CD4-positive, alpha-beta T cell (primary cell): ENCODE measurements at regions not wholly inside any gene's neighbourhood (a gene's known extent, or its start where the extent isn't known, plus 50 kb on each side); places are given as distances from the start of the nearest gene placed in this dataset.

Experiments
- ATAC-seq: fragments of 200-7000 bp; cut with Tn5 transposase; one replicate; pipeline ENCODE4 v1.10.0; 2022; ENCODE audit warnings: mild to moderate bottlenecking; ENCODE audit not compliant: poor library complexity
- CTCF ChIA-PET: fragments of 350-600 bp; sonication (Branson Sonifier 250); formaldehyde crosslinking; loops from one replicate; lab custom pipeline; 2021; ENCODE audit warnings: antibody characterized with exemption, inconsistent platforms; lab: Charles Lee
- POLR2A ChIA-PET: fragments of 350-600 bp; sonication (Branson Sonifier 250); formaldehyde crosslinking; loops from one replicate; lab custom pipeline; 2021; ENCODE audit warnings: antibody characterized with exemption, inconsistent platforms; lab: Charles Lee
- DNase-seq, 14 experiments: peaks; one replicate each; pipeline ENCODE4 v3.0.0-alpha.2; 2013 to 2020; ENCODE audit warnings: mixed read lengths in 2 of 14
- H3K27ac ChIP-seq, 2 donors: one replicate each; pipeline versions ENCODE4 v1.5.1 to v1.7.0; 2013; ENCODE audit warnings: low read length in 2 of 2, low read depth in 1 of 2, mild to moderate bottlenecking in 1 of 2
- H3K27me3 ChIP-seq, 2 experiments: 1 replicate in 1 of 2; 2 replicates in 1 of 2; pipeline versions ENCODE4 v1.6.1 to v1.7.0; 2013; ENCODE audit warnings: low read length in 2 of 2, control low read depth in 1 of 2, mild to moderate bottlenecking in 1 of 2, moderate library complexity in 1 of 2; ENCODE audit not compliant: insufficient read depth in 2 of 2, control insufficient read depth in 1 of 2
- H3K36me3 ChIP-seq: one replicate; pipeline ENCODE4 v1.6.1; 2013; ENCODE audit warnings: low read length, control low read depth; ENCODE audit not compliant: insufficient read depth
- H3K4me1 ChIP-seq: one replicate; pipeline ENCODE4 v1.6.1; 2013; ENCODE audit warnings: low read length, control low read depth; ENCODE audit not compliant: insufficient read depth
- H3K4me3 ChIP-seq: one replicate; pipeline ENCODE4 v1.5.1; 2013; ENCODE audit warnings: mild to moderate bottlenecking, low read length, moderate library complexity
- H3K9me3 ChIP-seq, 2 experiments: 1 replicate in 1 of 2; 2 replicates in 1 of 2; pipeline versions ENCODE4 v1.6.1 to v1.7.0; 2013; ENCODE audit warnings: low read length in 2 of 2, mild to moderate bottlenecking in 2 of 2, control low read depth in 1 of 2, moderate library complexity in 1 of 2; ENCODE audit not compliant: control insufficient read depth in 1 of 2, insufficient read depth in 1 of 2
- H3K27ac Mint-ChIP-seq: one replicate; pipeline ENCODE4 v1.8.0; 2020; ENCODE audit warnings: mixed read lengths
- H3K27me3 Mint-ChIP-seq: one replicate; pipeline ENCODE4 v1.8.0; 2021; ENCODE audit warnings: mixed read lengths
- H3K36me3 Mint-ChIP-seq: one replicate; pipeline ENCODE4 v1.8.0; 2021; ENCODE audit warnings: low read depth, mixed read lengths
- H3K4me1 Mint-ChIP-seq: one replicate; pipeline ENCODE4 v1.8.0; 2021; ENCODE audit warnings: low read depth, mixed read lengths
- H3K4me3 Mint-ChIP-seq: one replicate; pipeline ENCODE4 v1.8.0; 2020; ENCODE audit warnings: mild to moderate bottlenecking, mixed read lengths
- H3K9me3 Mint-ChIP-seq: one replicate; pipeline ENCODE4 v1.8.0; 2020; ENCODE audit warnings: mixed read lengths
- CTCF ChIP-seq: fragments of 200-600 bp; IDR thresholded peaks from one replicate; pipeline ENCODE4 v1.8.0; 2022; ENCODE audit warnings: antibody characterized with exemption, mild to moderate bottlenecking
- intact Hi-C, 2 experiments: fragments of 100-400 bp; cut with DNase I in 1 of 2; cut with micrococcal nuclease in 1 of 2; formaldehyde crosslinking; loops; one replicate each; pipeline versions ENCODE4 v1.15.1 to v1.9.0; 2023 to 2025; cut with DNase I, micrococcal nuclease

GRCh38 chrX:45320191-45320590 is 119.5 kb upstream of the DIPK2B start:
- Mint-ChIP-seq H3K4me3 (no peak overlapping the region), H3K27me3 (no peaks in the 10 kb centered on the region), H3K9me3 (no peaks in the 10 kb centered on the region), H3K4me1 (no peaks in the 10 kb centered on the region), H3K36me3 (no peaks in the 10 kb centered on the region), H3K27ac (no peak overlapping the region)
- ChIA-PET CTCF (no interaction called here), POLR2A (no interaction called here)
- Histone ChIP-seq H3K27ac (no peak overlapping the region), H3K36me3 (no peaks in the 10 kb centered on the region), H3K9me3 (no peaks in the 10 kb centered on the region), H3K4me1 (no peaks in the 10 kb centered on the region), H3K27me3 (peaks cover 0 to 6% of the 10 kb centered on the region in 2 experiments), H3K4me3 (no peak overlapping the region)
- DNase-seq: no peak
- intact Hi-C loops: loop anchor here (10.0 kb wide), 2 partner anchors 535 to 1085 kb away; no protein-coding TSS in a partner anchor
- no peak for TF ChIP-seq CTCF
- no peak for ATAC-seq

DNA sequence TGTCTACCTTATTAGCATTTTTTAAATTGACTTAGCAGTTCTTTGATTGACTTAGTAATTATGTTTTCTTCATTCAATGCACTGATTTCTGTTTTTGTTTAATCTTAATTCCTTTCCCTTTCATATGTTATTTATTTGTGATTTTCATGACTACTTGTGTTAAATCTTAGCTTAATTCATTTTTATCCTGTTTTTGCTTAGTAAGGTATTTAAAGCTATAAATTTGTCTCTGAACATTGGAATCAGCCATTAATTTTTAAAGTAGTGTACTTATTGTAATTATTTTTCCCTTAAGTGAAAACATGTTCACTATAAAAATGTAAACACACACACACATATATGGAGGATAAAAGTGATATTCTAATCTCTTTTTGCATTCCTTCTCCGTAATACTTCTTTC is 109.1 kb upstream of the DIPK2B start:
- Mint-ChIP-seq H3K9me3 (peaks cover 4% of the 10 kb centered on the region), H3K27ac (no peak overlapping the region), H3K27me3 (no peaks in the 10 kb centered on the region), H3K4me3 (no peak overlapping the region), H3K4me1 (no peaks in the 10 kb centered on the region), H3K36me3 (no peaks in the 10 kb centered on the region)
- H3K27ac ChIP-seq: no peak overlapping the region
- ChIA-PET CTCF (no interaction called here), POLR2A (no interaction called here)
- H3K4me1 ChIP-seq: no peaks in the 10 kb centered on the region
- H3K36me3 ChIP-seq: no peaks in the 10 kb centered on the region
- TF ChIP-seq CTCF: no peak
- no peaks in the 10 kb centered on the region for H3K9me3 ChIP-seq
- no peaks in the 10 kb centered on the region for H3K27me3 ChIP-seq
- intact Hi-C loops: no loop called here
- H3K4me3 ChIP-seq: no peak overlapping the region
- ATAC-seq (no peak), DNase-seq (no peak)

GRCh38 chrX:45309096-45309495 is 108.4 kb upstream of the DIPK2B start:
- no peaks in the 10 kb centered on the region for H3K9me3 ChIP-seq
- CTCF ChIA-PET: no interaction called here
- no peaks in the 10 kb centered on the region for H3K27me3 ChIP-seq
- Mint-ChIP-seq H3K27me3 (no peaks in the 10 kb centered on the region), H3K4me1 (no peaks in the 10 kb centered on the region), H3K36me3 (no peaks in the 10 kb centered on the region), H3K4me3 (no peak overlapping the region), H3K9me3 (peaks cover 4% of the 10 kb centered on the region), H3K27ac (no peak overlapping the region)
- POLR2A ChIA-PET: no interaction called here
- no peaks in the 10 kb centered on the region for H3K4me1 ChIP-seq
- ATAC-seq: no peak
- no peak for DNase-seq
- TF ChIP-seq CTCF: no peak
- no peak overlapping the region for H3K4me3 ChIP-seq
- H3K27ac ChIP-seq: no peak overlapping the region
- intact Hi-C loops: no loop called here
- no peaks in the 10 kb centered on the region for H3K36me3 ChIP-seq
